Pancreas (tissue), 10 donors: ENCODE measurements at regions not wholly inside any gene's neighbourhood (a gene's known extent, or its start where the extent isn't known, plus 50 kb on each side); places are given as distances from the start of the nearest gene placed in this dataset.

Experiments used
- ATAC-seq, 4 donors: fragments of 200-7000 bp; cut with Tn5 transposase; one replicate each; pipeline versions ENCODE4 v1.8.0 to v1.9.1; 2020; ENCODE audit warnings: mild to moderate bottlenecking in 4 of 4, moderate library complexity in 4 of 4
- DNase-seq, 6 donors: peaks; one replicate each; pipeline ENCODE4 v3.0.0-alpha.2; 2020
- FAIRE-seq: peaks from 2 replicates; lab custom pipeline; 2012; peaks lifted over from hg19 to GRCh38; lab: Jason Lieb, UNC
- H3K27ac ChIP-seq, 4 donors: fragments of 200-600 bp; sonication (generic); 1 replicate in 3 of 4; 2 replicates in 1 of 4; pipeline versions ENCODE4 v1.5.0 to v1.8.0; 2020
- H3K27me3 ChIP-seq, 4 donors: fragments of 200-600 bp; one replicate each; pipeline ENCODE4 v1.8.0; 2021
- H3K36me3 ChIP-seq, 3 donors: fragments of 200-600 bp; sonication (generic) in 1 of 3; one replicate each; pipeline versions ENCODE4 v1.5.0 to v1.8.0; 2020 to 2021
- H3K4me1 ChIP-seq, 3 donors: fragments of 200-600 bp; one replicate each; pipeline ENCODE4 v1.8.0; 2021
- H3K4me3 ChIP-seq, 4 donors: fragments of 200-600 bp; sonication (generic) in 2 of 4; one replicate each; pipeline versions ENCODE4 v1.5.0 to v1.8.0; 2020 to 2021
- H3K9me3 ChIP-seq, 4 donors: fragments of 200-600 bp; one replicate each; pipeline ENCODE4 v1.8.0; 2021
- WGBS, 2 donors: extraction: QIAGEN DNeasy Blood & Tissue Kit; methylation state at CpG; one replicate each; pipeline ENCODE4 v1.1.7; 2013; 5-methylcytosine and 5-hydroxymethylcytosine counted together
- intact Hi-C, 3 donors: fragments of 100-400 bp; cut with DNase I; formaldehyde crosslinking; loops; one replicate each; pipeline versions ENCODE4 v1.11.1 to v1.14.2; 2022
- TF ChIP-seq, protein P1 (sequence below), 4 donors: fragments of 200-600 bp; sonication (generic) in 3 of 4; IDR thresholded peaks; one replicate each; pipeline versions ENCODE4 v1.5.0 to v1.8.0; 2021; ENCODE audit warnings: antibody characterized with exemption in 4 of 4
- donor health status: healthy with polysubstance abuse.
- donor health status: DM: no; HTN: no; CAD: no; lungs with moderate emphysema.
- donor health status: DM: no; HTN: no; CAD: no.
- donor health status: control.
- donor health status: control.
- donor health status: Bipolar disorder and iron deficiency.
- donor health status: DM: yes; HTN: yes; CAD: no.
- donor health status: DM: no; HTN: no; CAD: no.
- donor health status: DM: no; HTN: no; CAD: no.
- donor health status: DM: yes; HTN: yes; CAD: no.

DNA sequence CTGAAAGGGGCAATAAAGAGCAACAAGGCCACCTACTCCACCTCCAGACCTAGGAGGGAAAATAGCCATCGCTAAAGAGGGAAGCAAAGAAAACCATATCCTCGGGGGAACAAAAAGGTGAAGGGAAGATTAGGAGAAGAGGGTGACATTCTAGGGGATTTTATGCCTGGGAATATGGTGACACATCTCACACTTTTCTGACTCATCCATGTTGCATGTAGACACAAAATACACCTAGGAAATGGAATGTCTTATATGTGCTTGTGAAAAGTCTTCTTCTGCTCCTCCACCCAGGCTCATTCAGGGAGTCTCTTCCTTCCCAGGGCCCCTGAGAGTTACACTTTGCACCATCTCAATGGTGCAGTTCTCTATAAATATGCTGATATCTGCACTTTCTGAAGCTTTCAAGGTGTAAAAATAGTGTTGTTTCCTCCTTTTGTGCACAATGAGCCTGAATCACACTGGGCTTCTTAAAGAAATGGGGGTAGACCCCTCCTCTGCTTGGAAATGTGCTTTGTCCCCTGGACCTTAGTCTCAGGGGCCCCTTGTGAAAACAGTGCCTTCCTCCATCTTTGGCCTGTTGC lies 195.9 kb downstream of the CYYR1 start:
- no peaks in the 10 kb centered on the region for H3K4me1 ChIP-seq
- H3K4me3 ChIP-seq = no peak overlapping the region
- 85 to 87% methylated on average over 2 of the region's 2 CpGs for WGBS, 2 donors
- intact Hi-C loops = no loop called here
- FAIRE-seq (no peak), ATAC-seq (no peak), DNase-seq (no peak)
- TF ChIP-seq, protein P1, sequence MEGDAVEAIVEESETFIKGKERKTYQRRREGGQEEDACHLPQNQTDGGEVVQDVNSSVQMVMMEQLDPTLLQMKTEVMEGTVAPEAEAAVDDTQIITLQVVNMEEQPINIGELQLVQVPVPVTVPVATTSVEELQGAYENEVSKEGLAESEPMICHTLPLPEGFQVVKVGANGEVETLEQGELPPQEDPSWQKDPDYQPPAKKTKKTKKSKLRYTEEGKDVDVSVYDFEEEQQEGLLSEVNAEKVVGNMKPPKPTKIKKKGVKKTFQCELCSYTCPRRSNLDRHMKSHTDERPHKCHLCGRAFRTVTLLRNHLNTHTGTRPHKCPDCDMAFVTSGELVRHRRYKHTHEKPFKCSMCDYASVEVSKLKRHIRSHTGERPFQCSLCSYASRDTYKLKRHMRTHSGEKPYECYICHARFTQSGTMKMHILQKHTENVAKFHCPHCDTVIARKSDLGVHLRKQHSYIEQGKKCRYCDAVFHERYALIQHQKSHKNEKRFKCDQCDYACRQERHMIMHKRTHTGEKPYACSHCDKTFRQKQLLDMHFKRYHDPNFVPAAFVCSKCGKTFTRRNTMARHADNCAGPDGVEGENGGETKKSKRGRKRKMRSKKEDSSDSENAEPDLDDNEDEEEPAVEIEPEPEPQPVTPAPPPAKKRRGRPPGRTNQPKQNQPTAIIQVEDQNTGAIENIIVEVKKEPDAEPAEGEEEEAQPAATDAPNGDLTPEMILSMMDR (IDR thresholded peaks at IDR 0.05) = no peak
- H3K9me3 ChIP-seq = no peaks in the 10 kb centered on the region
- no peaks in the 10 kb centered on the region for H3K36me3 ChIP-seq
- no peaks in the 10 kb centered on the region for H3K27me3 ChIP-seq
- no peak overlapping the region for H3K27ac ChIP-seq

DNA sequence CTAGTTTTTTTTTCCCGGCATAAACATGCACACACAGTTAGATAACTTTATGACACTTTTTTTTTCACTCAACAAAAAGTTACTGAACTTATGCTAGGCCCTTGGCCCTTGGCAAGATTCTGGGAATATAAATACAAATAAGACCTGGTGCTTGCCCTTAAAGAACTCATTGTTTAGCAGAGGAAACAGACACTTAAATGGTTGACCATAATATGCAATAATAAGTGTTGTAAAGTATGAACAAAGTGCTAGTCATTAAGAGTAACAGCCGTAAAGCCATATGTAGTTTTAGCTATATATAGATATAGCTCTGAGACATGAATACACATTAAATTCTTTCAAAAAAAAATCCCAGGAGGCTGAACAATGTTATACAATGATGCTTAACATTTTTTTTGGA lies 198.3 kb downstream of the CYYR1 start:
- Histone ChIP-seq H3K27ac (no peak overlapping the region), H3K9me3 (no peaks in the 10 kb centered on the region), H3K4me3 (no peak overlapping the region), H3K36me3 (no peaks in the 10 kb centered on the region), H3K27me3 (no peaks in the 10 kb centered on the region), H3K4me1 (no peaks in the 10 kb centered on the region)
- TF ChIP-seq, protein P1 (IDR thresholded peaks at IDR 0.05) = no peak
- DNase-seq = no peak
- intact Hi-C loops = no loop called here
- no peak for FAIRE-seq
- ATAC-seq = no peak
- WGBS, 2 donors = 71 to 79% methylated on average over 2 of the region's 2 CpGs

- ATAC-seq = no peak
- H3K27me3 ChIP-seq = no peaks in the 10 kb centered on the region
- TF ChIP-seq, protein P1 (IDR thresholded peaks at IDR 0.05) = no peak
- 43 to 59% methylated on average over 3 of the region's 3 CpGs for WGBS, 2 donors
- no peak overlapping the region for H3K27ac ChIP-seq
- no peaks in the 10 kb centered on the region for H3K4me1 ChIP-seq
- H3K9me3 ChIP-seq = no peaks in the 10 kb centered on the region
- DNase-seq = no peak
- FAIRE-seq = no peak
- no peak overlapping the region for H3K4me3 ChIP-seq
- no peaks in the 10 kb centered on the region for H3K36me3 ChIP-seq
- intact Hi-C loops = no loop called here
Measured at GRCh38 chr21:26368591-26369320, 198.2 kb upstream of the APP start.

GRCh38 chr21:26366781-26367180 lies 196.2 kb upstream of the APP start:
- TF ChIP-seq, protein P1 (IDR thresholded peaks at IDR 0.05) = no peak
- no peaks in the 10 kb centered on the region for H3K4me1 ChIP-seq
- intact Hi-C loops = no loop called here
- ATAC-seq (no peak), DNase-seq (no peak), FAIRE-seq (no peak)
- H3K4me3 ChIP-seq = no peak overlapping the region
- WGBS, 2 donors = 81 to 86% methylated on average over 2 of the region's 2 CpGs
- no peak overlapping the region for H3K27ac ChIP-seq
- H3K36me3 ChIP-seq = no peaks in the 10 kb centered on the region
- no peaks in the 10 kb centered on the region for H3K9me3 ChIP-seq
- H3K27me3 ChIP-seq = no peaks in the 10 kb centered on the region

DNA sequence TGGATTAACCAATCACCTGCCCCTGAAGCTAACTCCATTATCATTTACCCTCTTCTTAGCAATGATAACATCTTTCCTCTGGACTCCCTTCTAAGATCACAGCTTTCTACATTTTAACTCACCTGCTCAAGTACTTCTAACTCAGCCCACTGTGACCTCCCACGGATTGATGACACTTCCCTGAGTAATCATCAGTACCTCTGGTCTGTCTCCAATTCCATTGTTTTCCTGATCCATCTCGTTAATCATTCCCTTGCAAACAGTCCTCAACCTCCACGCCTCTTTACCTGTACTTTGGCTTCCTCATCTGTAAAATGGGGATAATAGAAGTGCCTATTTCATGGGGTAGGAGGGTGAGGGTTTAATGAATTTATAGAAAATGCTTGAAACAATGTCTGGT lies 195.3 kb upstream of the APP start:
- Histone ChIP-seq H3K36me3 (no peaks in the 10 kb centered on the region), H3K27me3 (no peaks in the 10 kb centered on the region), H3K27ac (no peak overlapping the region), H3K9me3 (no peaks in the 10 kb centered on the region), H3K4me1 (no peaks in the 10 kb centered on the region), H3K4me3 (no peak overlapping the region)
- no peak for ATAC-seq
- no peak for FAIRE-seq
- no peak for DNase-seq
- 72 to 75% methylated on average over 3 of the region's 3 CpGs for WGBS, 2 donors
- intact Hi-C loops = no loop called here
- TF ChIP-seq, protein P1 (IDR thresholded peaks at IDR 0.05) = no peak
